Peyer's patch (tissue), 4 donors: ENCODE measurements at regions not wholly inside any gene's neighbourhood (a gene's known extent, or its start where the extent isn't known, plus 50 kb on each side); places are given as distances from the start of the nearest gene placed in this dataset.

Experiments used
- POLR2A ChIP-seq, 2 donors: fragments of 450-650 bp; IDR thresholded peaks; one replicate each; pipeline ENCODE4 v1.5.1; 2017; ENCODE audit warnings: antibody characterized with exemption in 2 of 2, mild to moderate bottlenecking in 2 of 2, moderate library complexity in 2 of 2
- TF ChIP-seq, protein P1 (sequence below), 6 experiments: fragments of 450-650 bp in 4 of 6; fragments of 200-600 bp in 2 of 6; sonication (generic) in 1 of 6; IDR thresholded peaks; one replicate each; pipeline ENCODE4 v1.5.1; 2017 to 2019; ENCODE audit warnings: antibody characterized with exemption in 6 of 6, mild to moderate bottlenecking in 3 of 6, moderate library complexity in 1 of 6

DNA sequence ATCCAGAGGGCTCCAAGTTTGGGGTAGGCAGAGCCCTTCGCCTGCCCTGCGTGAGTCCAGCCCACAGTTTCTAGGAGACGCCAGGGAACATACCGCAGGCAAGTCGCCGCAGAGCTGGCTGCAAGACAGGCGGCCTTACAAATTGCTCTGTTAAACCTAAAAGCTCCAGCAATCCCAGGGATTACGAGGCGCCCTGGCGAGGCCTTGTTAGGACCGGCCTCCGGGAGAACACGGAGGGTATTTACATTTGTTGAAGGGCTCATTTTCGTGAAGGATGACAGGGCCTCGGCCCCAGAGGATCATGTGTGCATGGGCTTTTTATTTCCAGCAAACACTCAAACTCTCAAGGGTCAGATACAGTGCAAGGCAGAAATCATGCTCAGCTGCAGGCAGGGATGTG is 77.6 kb upstream of the FOXF1 start:
- TF ChIP-seq, protein P1, sequence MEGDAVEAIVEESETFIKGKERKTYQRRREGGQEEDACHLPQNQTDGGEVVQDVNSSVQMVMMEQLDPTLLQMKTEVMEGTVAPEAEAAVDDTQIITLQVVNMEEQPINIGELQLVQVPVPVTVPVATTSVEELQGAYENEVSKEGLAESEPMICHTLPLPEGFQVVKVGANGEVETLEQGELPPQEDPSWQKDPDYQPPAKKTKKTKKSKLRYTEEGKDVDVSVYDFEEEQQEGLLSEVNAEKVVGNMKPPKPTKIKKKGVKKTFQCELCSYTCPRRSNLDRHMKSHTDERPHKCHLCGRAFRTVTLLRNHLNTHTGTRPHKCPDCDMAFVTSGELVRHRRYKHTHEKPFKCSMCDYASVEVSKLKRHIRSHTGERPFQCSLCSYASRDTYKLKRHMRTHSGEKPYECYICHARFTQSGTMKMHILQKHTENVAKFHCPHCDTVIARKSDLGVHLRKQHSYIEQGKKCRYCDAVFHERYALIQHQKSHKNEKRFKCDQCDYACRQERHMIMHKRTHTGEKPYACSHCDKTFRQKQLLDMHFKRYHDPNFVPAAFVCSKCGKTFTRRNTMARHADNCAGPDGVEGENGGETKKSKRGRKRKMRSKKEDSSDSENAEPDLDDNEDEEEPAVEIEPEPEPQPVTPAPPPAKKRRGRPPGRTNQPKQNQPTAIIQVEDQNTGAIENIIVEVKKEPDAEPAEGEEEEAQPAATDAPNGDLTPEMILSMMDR (IDR thresholded peaks at IDR 0.05) = no peak
- TF ChIP-seq POLR2A (IDR thresholded peaks at IDR 0.05) = no peak
